GM11168 (cell line): ENCODE measurements at regions not wholly inside any gene's neighbourhood (a gene's known extent, or its start where the extent isn't known, plus 50 kb on each side); places are given as distances from the start of the nearest gene placed in this dataset.

Experiments used
- in situ Hi-C: fragments of 300-500 bp; cut with MboI; formaldehyde crosslinking; loops from one replicate; pipeline ENCODE4 v1.12.0; 2022; ENCODE audit warnings: low sequenced_read_pairs; ENCODE audit not compliant: unreplicated experiment

GRCh38 chr11:128029219-128029722 is 558.1 kb downstream of the ETS1 start:
- in situ Hi-C loops = loop anchor here (25.0 kb wide), 1 partner anchor 608 kb away; no protein-coding TSS in a partner anchor

GRCh38 chr11:128026596-128026995 is 560.8 kb downstream of the ETS1 start:
- in situ Hi-C loops = loop anchor here (25.0 kb wide), 1 partner anchor 611 kb away; no protein-coding TSS in a partner anchor

GRCh38 chr11:128022761-128023160 is 564.6 kb downstream of the ETS1 start:
- in situ Hi-C loops = no loop called here

- in situ Hi-C loops = no loop called here
Measured at GRCh38 chr11:128022007-128022368, 565.4 kb downstream of the ETS1 start.

- in situ Hi-C loops = no loop called here
Measured at GRCh38 chr11:128021349-128022006, 565.9 kb downstream of the ETS1 start.

GRCh38 chr11:128018692-128019091 is 568.7 kb downstream of the ETS1 start:
- in situ Hi-C loops = no loop called here

- in situ Hi-C loops = no loop called here
Measured at GRCh38 chr11:128005562-128005961, 581.8 kb downstream of the ETS1 start.

- in situ Hi-C loops = no loop called here
Measured at GRCh38 chr11:127998421-127998820, 588.9 kb downstream of the ETS1 start.

GRCh38 chr11:127997594-127997993 is 589.8 kb downstream of the ETS1 start:
- in situ Hi-C loops = no loop called here

GRCh38 chr11:127996825-127997224 is 590.5 kb downstream of the ETS1 start:
- in situ Hi-C loops = no loop called here

- in situ Hi-C loops = no loop called here
Measured at GRCh38 chr11:127995921-127996320, 591.4 kb downstream of the ETS1 start.

GRCh38 chr11:127994736-127995135 is 592.6 kb downstream of the ETS1 start:
- in situ Hi-C loops = no loop called here

GRCh38 chr11:127993788-127994187 is 593.6 kb downstream of the ETS1 start:
- in situ Hi-C loops = no loop called here

- in situ Hi-C loops = no loop called here
Measured at GRCh38 chr11:127993281-127993680, 594.1 kb downstream of the ETS1 start.

GRCh38 chr11:127986073-127986472 is 601.3 kb downstream of the ETS1 start:
- in situ Hi-C loops = no loop called here

- in situ Hi-C loops = no loop called here
Measured at GRCh38 chr11:127972816-127973215, 614.5 kb downstream of the ETS1 start.

- in situ Hi-C loops = no loop called here
Measured at GRCh38 chr11:127971448-127971847, 615.9 kb downstream of the ETS1 start.

- in situ Hi-C loops = no loop called here
Measured at GRCh38 chr11:127966821-127967220, 620.5 kb downstream of the ETS1 start.

- in situ Hi-C loops = no loop called here
Measured at GRCh38 chr11:127965939-127966668, 621.3 kb downstream of the ETS1 start.

GRCh38 chr11:127962416-127962815 is 624.9 kb downstream of the ETS1 start:
- in situ Hi-C loops = no loop called here

GRCh38 chr11:127950162-127950561 is 637.2 kb downstream of the ETS1 start:
- in situ Hi-C loops = no loop called here

GRCh38 chr11:127943763-127944162 is 643.6 kb downstream of the ETS1 start:
- in situ Hi-C loops = no loop called here
